ENCODE measurements at regions not wholly inside any gene's neighbourhood (a gene's known extent, or its start where the extent isn't known, plus 50 kb on each side); places are given as distances from the start of the nearest gene placed in this dataset.
A peak's percentile ranks its signal among the peaks of the same experiment; 100 is the strongest.

DNA sequence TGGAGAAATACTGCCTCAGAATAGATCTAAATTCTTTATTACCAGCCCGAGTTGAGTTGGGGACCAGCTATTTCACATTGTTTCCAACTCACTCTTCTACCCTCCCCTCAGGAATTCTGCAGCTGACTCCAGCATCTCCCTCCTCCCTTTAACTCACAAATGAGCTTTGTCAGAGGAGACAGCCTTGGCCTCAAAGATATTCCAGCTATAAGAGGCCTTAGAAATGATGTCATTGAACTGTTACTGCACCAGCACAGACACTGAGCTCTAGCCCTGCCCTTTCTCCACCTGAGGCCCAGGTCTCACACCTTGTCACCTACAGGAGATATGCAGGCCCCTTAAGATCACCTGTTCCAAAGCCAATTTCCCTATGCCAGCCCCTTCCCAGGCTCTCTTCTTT is 78.4 kb upstream of the ATP10B start:
- no peak for TF ChIP-seq NFIC (IDR thresholded peaks at IDR 0.05)
- no peak for TF ChIP-seq ZBTB7A (IDR thresholded peaks at IDR 0.05; ENCODE audit: low read depth)
- no peak for TF ChIP-seq EP300 (IDR thresholded peaks at IDR 0.05; ENCODE audit: borderline replicate concordance)
- TF ChIP-seq, protein P1, sequence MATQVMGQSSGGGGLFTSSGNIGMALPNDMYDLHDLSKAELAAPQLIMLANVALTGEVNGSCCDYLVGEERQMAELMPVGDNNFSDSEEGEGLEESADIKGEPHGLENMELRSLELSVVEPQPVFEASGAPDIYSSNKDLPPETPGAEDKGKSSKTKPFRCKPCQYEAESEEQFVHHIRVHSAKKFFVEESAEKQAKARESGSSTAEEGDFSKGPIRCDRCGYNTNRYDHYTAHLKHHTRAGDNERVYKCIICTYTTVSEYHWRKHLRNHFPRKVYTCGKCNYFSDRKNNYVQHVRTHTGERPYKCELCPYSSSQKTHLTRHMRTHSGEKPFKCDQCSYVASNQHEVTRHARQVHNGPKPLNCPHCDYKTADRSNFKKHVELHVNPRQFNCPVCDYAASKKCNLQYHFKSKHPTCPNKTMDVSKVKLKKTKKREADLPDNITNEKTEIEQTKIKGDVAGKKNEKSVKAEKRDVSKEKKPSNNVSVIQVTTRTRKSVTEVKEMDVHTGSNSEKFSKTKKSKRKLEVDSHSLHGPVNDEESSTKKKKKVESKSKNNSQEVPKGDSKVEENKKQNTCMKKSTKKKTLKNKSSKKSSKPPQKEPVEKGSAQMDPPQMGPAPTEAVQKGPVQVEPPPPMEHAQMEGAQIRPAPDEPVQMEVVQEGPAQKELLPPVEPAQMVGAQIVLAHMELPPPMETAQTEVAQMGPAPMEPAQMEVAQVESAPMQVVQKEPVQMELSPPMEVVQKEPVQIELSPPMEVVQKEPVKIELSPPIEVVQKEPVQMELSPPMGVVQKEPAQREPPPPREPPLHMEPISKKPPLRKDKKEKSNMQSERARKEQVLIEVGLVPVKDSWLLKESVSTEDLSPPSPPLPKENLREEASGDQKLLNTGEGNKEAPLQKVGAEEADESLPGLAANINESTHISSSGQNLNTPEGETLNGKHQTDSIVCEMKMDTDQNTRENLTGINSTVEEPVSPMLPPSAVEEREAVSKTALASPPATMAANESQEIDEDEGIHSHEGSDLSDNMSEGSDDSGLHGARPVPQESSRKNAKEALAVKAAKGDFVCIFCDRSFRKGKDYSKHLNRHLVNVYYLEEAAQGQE (IDR thresholded peaks at IDR 0.05; ENCODE audit: low read depth) = no peak
- TF ChIP-seq, protein P2, sequence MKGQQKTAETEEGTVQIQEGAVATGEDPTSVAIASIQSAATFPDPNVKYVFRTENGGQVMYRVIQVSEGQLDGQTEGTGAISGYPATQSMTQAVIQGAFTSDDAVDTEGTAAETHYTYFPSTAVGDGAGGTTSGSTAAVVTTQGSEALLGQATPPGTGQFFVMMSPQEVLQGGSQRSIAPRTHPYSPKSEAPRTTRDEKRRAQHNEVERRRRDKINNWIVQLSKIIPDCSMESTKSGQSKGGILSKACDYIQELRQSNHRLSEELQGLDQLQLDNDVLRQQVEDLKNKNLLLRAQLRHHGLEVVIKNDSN (IDR thresholded peaks at IDR 0.05) = no peak
- peak; percentile 56 for TF ChIP-seq TEAD4 (IDR thresholded peaks at IDR 0.05)
- TF ChIP-seq CREB1 (IDR thresholded peaks at IDR 0.05; ENCODE audit: low read depth) = no peak
- no peak for TF ChIP-seq EGR1 (IDR thresholded peaks at IDR 0.05)
- no peak for TF ChIP-seq YY1 (IDR thresholded peaks at IDR 0.05; ENCODE audit: low read depth)
- TF ChIP-seq TAF1 (IDR thresholded peaks at IDR 0.05; ENCODE audit: low read depth) = no peak
- TF ChIP-seq, protein P3, sequence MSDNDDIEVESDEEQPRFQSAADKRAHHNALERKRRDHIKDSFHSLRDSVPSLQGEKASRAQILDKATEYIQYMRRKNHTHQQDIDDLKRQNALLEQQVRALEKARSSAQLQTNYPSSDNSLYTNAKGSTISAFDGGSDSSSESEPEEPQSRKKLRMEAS (IDR thresholded peaks at IDR 0.05) = no peak
- TF ChIP-seq FOXM1 (IDR thresholded peaks at IDR 0.05; ENCODE audit: borderline replicate concordance, low read depth) = no peak
- TF ChIP-seq CEBPB (IDR thresholded peaks at IDR 0.05) = no peak
- no peak for TF ChIP-seq RAD21 (IDR thresholded peaks at IDR 0.05; ENCODE audit: low read depth)
